IMR-90 (cell line): ENCODE measurements at regions not wholly inside any gene's neighbourhood (a gene's known extent, or its start where the extent isn't known, plus 50 kb on each side); places are given as distances from the start of the nearest gene placed in this dataset.

Experiments
- ATAC-seq: fragments of 200-7000 bp; cut with Tn5 transposase; 2 replicates; pipeline ENCODE4 v1.9.1; 2020; ENCODE audit warnings: low read depth, mild to moderate bottlenecking, moderate library complexity
- BruUV-seq: library from RNA; stranded (reverse); fragments of 400-500 nt; replicated peaks from 2 replicates; lab custom pipeline; 2021; lab: Mats Ljungman, UMichigan
- CTCF ChIA-PET: fragments of 300-600 bp; formaldehyde crosslinking; extraction: SDS; loops from one replicate; lab custom pipeline; 2021; ENCODE audit warnings: antibody characterized with exemption; lab: Yijun Ruan, JAX
- POLR2A ChIA-PET: fragments of 300-600 bp; sonication (Branson Sonifier 250); formaldehyde crosslinking; loops from one replicate; lab custom pipeline; 2022; ENCODE audit warnings: antibody characterized with exemption; ENCODE audit not compliant: unreplicated experiment; lab: Charles Lee
- DNase-seq: peaks from one replicate; pipeline ENCODE4 v3.0.0; 2013
- H2AFZ ChIP-seq: replicated peaks from 2 replicates; pipeline ENCODE3; 2013; ENCODE audit warnings: low read length, mild to moderate bottlenecking; ENCODE audit not compliant: poor library complexity
- H2AK5ac ChIP-seq: 2 replicates; pipeline ENCODE4 v1.6.1; 2013; ENCODE audit warnings: low read depth, low read length, inconsistent platforms
- H2AK9ac ChIP-seq: replicated peaks from 2 replicates; pipeline ENCODE3; 2013; ENCODE audit warnings: mild to moderate bottlenecking, low read depth, low read length, moderate library complexity; ENCODE audit not compliant: poor library complexity
- H2BK120ac ChIP-seq: 2 replicates; pipeline ENCODE4 v1.6.1; 2013; ENCODE audit warnings: low read depth, low read length, inconsistent platforms
- H2BK15ac ChIP-seq: 3 replicates; pipeline ENCODE4 v1.6.1; 2013; ENCODE audit warnings: low read depth, low read length, inconsistent platforms
- H2BK20ac ChIP-seq: 2 replicates; pipeline ENCODE4 v1.6.1; 2013; ENCODE audit warnings: low read depth, mild to moderate bottlenecking, inconsistent platforms, low read length, moderate library complexity
- H2BK5ac ChIP-seq: 2 replicates; pipeline ENCODE4 v1.6.1; 2013; ENCODE audit warnings: mild to moderate bottlenecking, low read depth, low read length, inconsistent platforms; ENCODE audit not compliant: poor library complexity, severe bottlenecking
- H3K14ac ChIP-seq: replicated peaks from 2 replicates; pipeline ENCODE4 v1.6.1; 2013; ENCODE audit warnings: low read depth, low read length, inconsistent platforms
- H3K18ac ChIP-seq: 2 replicates; pipeline ENCODE4 v1.6.1; 2013; ENCODE audit warnings: low read depth, low read length, control low read depth
- H3K23ac ChIP-seq: 2 replicates; pipeline ENCODE4 v1.6.1; 2013; ENCODE audit warnings: low read depth, low read length, inconsistent platforms
- H3K27ac ChIP-seq: 2 replicates; pipeline ENCODE4 v1.5.1; 2013; ENCODE audit warnings: mild to moderate bottlenecking, control low read depth, low read length; ENCODE audit not compliant: insufficient read depth
- H3K27me3 ChIP-seq: 2 replicates; pipeline ENCODE4 v1.6.1; 2013; ENCODE audit warnings: low read length; ENCODE audit not compliant: control insufficient read depth, insufficient read depth
- H3K36me3 ChIP-seq: 2 replicates; pipeline ENCODE4 v1.6.1; 2013; ENCODE audit warnings: low read length, mixed read lengths; ENCODE audit not compliant: control insufficient read depth, insufficient read depth
- H3K4ac ChIP-seq: 2 replicates; pipeline ENCODE4 v1.6.1; 2013; ENCODE audit warnings: low read depth, low read length, inconsistent platforms
- H3K4me1 ChIP-seq: 2 replicates; pipeline ENCODE4 v1.6.1; 2013; ENCODE audit warnings: low read length, mixed read lengths; ENCODE audit not compliant: control insufficient read depth, insufficient read depth
- H3K4me2 ChIP-seq: 2 replicates; pipeline ENCODE4 v1.6.1; 2013; ENCODE audit warnings: low read depth, mild to moderate bottlenecking, control low read depth, low read length, moderate library complexity
- H3K4me3 ChIP-seq: 2 replicates; pipeline ENCODE4 v1.5.1; 2013; ENCODE audit warnings: low read depth, mild to moderate bottlenecking, control low read depth, low read length, moderate library complexity; ENCODE audit not compliant: insufficient read depth
- H3K56ac ChIP-seq: 2 replicates; pipeline ENCODE4 v1.6.1; 2013; ENCODE audit warnings: low read length, inconsistent platforms; ENCODE audit not compliant: insufficient read depth; ENCODE audit errors: extremely low read depth
- H3K79me1 ChIP-seq, 2 experiments: 2 replicates each; pipeline ENCODE4 v1.6.1; 2013; ENCODE audit warnings: low read length in 2 of 2, inconsistent platforms in 1 of 2, low read depth in 1 of 2
- H3K9ac ChIP-seq: 2 replicates; pipeline ENCODE4 v1.6.1; 2013; ENCODE audit warnings: low read depth, low read length, control low read depth
- H3K9me1 ChIP-seq: 2 replicates; pipeline ENCODE4 v1.6.1; 2013; ENCODE audit warnings: low read length, inconsistent platforms; ENCODE audit not compliant: insufficient read depth
- H3K9me3 ChIP-seq: 2 replicates; pipeline ENCODE4 v1.6.1; 2013; ENCODE audit warnings: low read length; ENCODE audit not compliant: control insufficient read depth, insufficient read depth
- H4K20me1 ChIP-seq: 2 replicates; pipeline ENCODE4 v1.6.1; 2013; ENCODE audit warnings: low read length, inconsistent platforms; ENCODE audit not compliant: insufficient read depth
- H4K5ac ChIP-seq: 2 replicates; pipeline ENCODE4 v1.6.1; 2013; ENCODE audit warnings: mild to moderate bottlenecking, low read depth, low read length, control low read depth
- H4K8ac ChIP-seq, 2 experiments: 2 replicates each; pipeline ENCODE4 v1.6.1; 2013; ENCODE audit warnings: low read depth in 2 of 2, low read length in 2 of 2, control low read depth in 1 of 2, inconsistent platforms in 1 of 2
- H4K91ac ChIP-seq: 2 replicates; pipeline ENCODE4 v1.6.1; 2013; ENCODE audit warnings: low read depth, low read length, inconsistent platforms; ENCODE audit not compliant: insufficient read depth
- BHLHE40 ChIP-seq: fragments of 150-350 bp; IDR thresholded peaks from 2 replicates; pipeline ENCODE4 v1.6.1; 2016; ENCODE audit warnings: mild to moderate bottlenecking, low read depth, low read length
- CEBPB ChIP-seq: IDR thresholded peaks from 2 replicates; pipeline ENCODE4 v1.6.1; 2012; ENCODE audit warnings: low read depth, low read length, improper control_type of control experiment
- CHD1 ChIP-seq: IDR thresholded peaks from 2 replicates; pipeline ENCODE4 v1.6.1; 2012; ENCODE audit warnings: low read depth, low read length, improper control_type of control experiment
- CTCF ChIP-seq: conservative IDR thresholded peaks from 2 replicates; pipeline ENCODE4 v1.5.1; 2012; ENCODE audit warnings: mild to moderate bottlenecking, low read depth, low read length, improper control_type of control experiment
- ELK1 ChIP-seq: fragments of 150-350 bp; IDR thresholded peaks from 2 replicates; pipeline ENCODE4 v1.6.1; 2016; ENCODE audit warnings: low read depth, mild to moderate bottlenecking, low read length, moderate library complexity, borderline replicate concordance
- FOS ChIP-seq: fragments of 150-350 bp; IDR thresholded peaks from 2 replicates; pipeline ENCODE4 v1.6.1; 2016; ENCODE audit warnings: low read depth, low read length
- MAFK ChIP-seq: IDR thresholded peaks from 2 replicates; pipeline ENCODE4 v1.6.1; 2012; ENCODE audit warnings: low read depth, low read length, improper control_type of control experiment
- MAZ ChIP-seq: IDR thresholded peaks from 2 replicates; pipeline ENCODE4 v1.6.1; 2012; ENCODE audit warnings: low read depth, mild to moderate bottlenecking, low read length, improper control_type of control experiment, moderate library complexity, borderline replicate concordance
- MXI1 ChIP-seq: IDR thresholded peaks from 2 replicates; pipeline ENCODE4 v1.6.1; 2012; ENCODE audit warnings: low read depth, mild to moderate bottlenecking, low read length, moderate library complexity, borderline replicate concordance
- NFE2L2 ChIP-seq: fragments of 150-350 bp; IDR thresholded peaks from 2 replicates; pipeline ENCODE4 v1.6.1; 2016; ENCODE audit warnings: low read depth, mild to moderate bottlenecking, low read length
- POLR2A ChIP-seq: IDR thresholded peaks from 2 replicates; pipeline ENCODE4 v1.6.1; 2012; ENCODE audit warnings: mild to moderate bottlenecking, low read depth, low read length
- RAD21 ChIP-seq: IDR thresholded peaks from 2 replicates; pipeline ENCODE4 v1.6.1; 2012; ENCODE audit warnings: low read length, improper control_type of control experiment
- RCOR1 ChIP-seq: IDR thresholded peaks from 2 replicates; pipeline ENCODE4 v1.6.1; 2012; ENCODE audit warnings: mild to moderate bottlenecking, low read length, improper control_type of control experiment; ENCODE audit not compliant: insufficient replicate concordance
- RFX5 ChIP-seq: IDR thresholded peaks from 2 replicates; pipeline ENCODE4 v1.8.0; 2012; ENCODE audit warnings: low read depth, mild to moderate bottlenecking, low read length, moderate library complexity
- SMC3 ChIP-seq: fragments of 150-350 bp; IDR thresholded peaks from 2 replicates; pipeline ENCODE4 v1.6.1; 2016; ENCODE audit warnings: low read depth, mild to moderate bottlenecking, antibody characterized with exemption, low read length, moderate library complexity
- USF2 ChIP-seq: fragments of 150-350 bp; IDR thresholded peaks from 2 replicates; pipeline ENCODE4 v1.6.1; 2017; ENCODE audit warnings: mild to moderate bottlenecking, antibody characterized with exemption, low read length, low read depth
- WGBS, 2 experiments: methylation state at CpG; one replicate each; pipeline versions ENCODE4 v1.1.5 to v1.1.7; 2013; ENCODE audit warnings: missing lambda C conversion rate in 2 of 2; ENCODE audit not compliant: insufficient read length in 1 of 2; ENCODE audit errors: extremely low coverage in 2 of 2; 5-methylcytosine and 5-hydroxymethylcytosine counted together
- dilution Hi-C: fragments of 300-500 bp; cut with HindIII; formaldehyde crosslinking; loops from one replicate; pipeline ENCODE4 v1.14.3; 2018; ENCODE audit warnings: low sequenced_read_pairs; ENCODE audit not compliant: unreplicated experiment
- in situ Hi-C: fragments of 300-500 bp; cut with MboI; formaldehyde crosslinking; loops from 3 replicates; pipeline ENCODE4 v1.14.3; 2019; ENCODE audit warnings: low sequenced_read_pairs, inconsistent platforms, mixed read lengths
- intact Hi-C: fragments of 100-400 bp; cut with micrococcal nuclease; formaldehyde crosslinking; loops from 2 replicates; pipeline ENCODE4 v1.10.0; 2022

- DNase-seq = no peak
- no peak for ATAC-seq
- ChIA-PET CTCF (no interaction called here), POLR2A (no interaction called here)
- Histone ChIP-seq H4K91ac (no peak overlapping the region), H3K36me3 (no peaks in the 10 kb centered on the region), H3K56ac (no peak overlapping the region; the same call in 1 of the 2 replicates), H2BK120ac (no peak overlapping the region), H3K79me1 (no peaks in the 10 kb centered on the region), H3K9me3 (peaks cover 5% of the 10 kb centered on the region), H2BK15ac (no peak overlapping the region), H3K18ac (no peak overlapping the region), H3K9me1 (no peaks in the 10 kb centered on the region), H3K14ac (no peak overlapping the region), H4K8ac (no peak overlapping the region), H4K20me1 (no peaks in the 10 kb centered on the region), H3K4me1 (no peaks in the 10 kb centered on the region), H3K27ac (no peak overlapping the region), H3K23ac (no peak overlapping the region), H2AFZ (no peak overlapping the region), H3K4me3 (no peak overlapping the region), H2BK5ac (no peak overlapping the region), H2AK5ac (no peak overlapping the region), H3K27me3 (no peaks in the 10 kb centered on the region), H4K5ac (no peak overlapping the region), H3K9ac (no peak overlapping the region), H3K4ac (no peak overlapping the region), H3K4me2 (no peak overlapping the region), H2AK9ac (no peak overlapping the region), H2BK20ac (no peak overlapping the region)
- dilution Hi-C loops = no loop called here
- intact Hi-C loops = no loop called here
- WGBS, 2 experiments = no CpG with 5 or more reads among the region's 1 CpG
- BruUV-seq = no TSS peak
- in situ Hi-C loops = no loop called here
- no peak for TF ChIP-seq MAZ
- TF ChIP-seq MAFK = no peak
- no peak for TF ChIP-seq ELK1
- TF ChIP-seq CEBPB = no peak
- TF ChIP-seq RAD21 = no peak
- no peak for TF ChIP-seq RFX5
- no peak for TF ChIP-seq FOS
- TF ChIP-seq USF2 = no peak
- no peak for TF ChIP-seq CTCF
- TF ChIP-seq RCOR1 = no peak
- no peak for TF ChIP-seq SMC3
- no peak for TF ChIP-seq BHLHE40
- no peak for TF ChIP-seq NFE2L2
- TF ChIP-seq CHD1 = no peak
- no peak for TF ChIP-seq MXI1
- no peak for TF ChIP-seq POLR2A
Observed at GRCh38 chr10:129213256-129213655, 253.8 kb upstream of the MGMT start.
